BE2C (cell line): ENCODE measurements at regions not wholly inside any gene's neighbourhood (a gene's known extent, or its start where the extent isn't known, plus 50 kb on each side); places are given as distances from the start of the nearest gene placed in this dataset.

ENCODE experiments used
- DNase-seq: peaks from one replicate; pipeline ENCODE4 v3.0.0-alpha.2; 2020
- H3K27me3 ChIP-seq: fragments of 250-450 bp; sonication (Bioruptor Pico); 2 replicates; pipeline ENCODE4 v1.5.1; 2020; ENCODE audit warnings: mild to moderate bottlenecking
- H3K36me3 ChIP-seq: fragments of 250-450 bp; sonication (Bioruptor Pico); 2 replicates; pipeline ENCODE4 v1.5.1; 2020; ENCODE audit warnings: mild to moderate bottlenecking
- H3K4me1 ChIP-seq: fragments of 250-450 bp; sonication (Bioruptor Pico); 2 replicates; pipeline ENCODE4 v1.5.1; 2020
- H3K4me3 ChIP-seq: 2 replicates; pipeline ENCODE4 v1.5.1; 2011; ENCODE audit warnings: low read depth, low read length
- H3K9me3 ChIP-seq: fragments of 250-450 bp; sonication (Bioruptor Pico); 2 replicates; pipeline ENCODE4 v1.5.1; 2020
- CTCF ChIP-seq: IDR thresholded peaks from 2 replicates; pipeline ENCODE4 v1.5.1; 2012; ENCODE audit warnings: mild to moderate bottlenecking, low read depth, low read length

GRCh38 chr15:93174836-93175235 is 85.8 kb upstream of the RGMA start:
- Histone ChIP-seq H3K36me3 (no peaks in the 10 kb centered on the region), H3K4me1 (peaks cover 8% of the 10 kb centered on the region), H3K27me3 (peaks cover 9% of the 10 kb centered on the region; the same call in 1 of the 2 replicates), H3K4me3 (no peak overlapping the region), H3K9me3 (no peaks in the 10 kb centered on the region)
- no peak for TF ChIP-seq CTCF
- DNase-seq = no peak

DNA sequence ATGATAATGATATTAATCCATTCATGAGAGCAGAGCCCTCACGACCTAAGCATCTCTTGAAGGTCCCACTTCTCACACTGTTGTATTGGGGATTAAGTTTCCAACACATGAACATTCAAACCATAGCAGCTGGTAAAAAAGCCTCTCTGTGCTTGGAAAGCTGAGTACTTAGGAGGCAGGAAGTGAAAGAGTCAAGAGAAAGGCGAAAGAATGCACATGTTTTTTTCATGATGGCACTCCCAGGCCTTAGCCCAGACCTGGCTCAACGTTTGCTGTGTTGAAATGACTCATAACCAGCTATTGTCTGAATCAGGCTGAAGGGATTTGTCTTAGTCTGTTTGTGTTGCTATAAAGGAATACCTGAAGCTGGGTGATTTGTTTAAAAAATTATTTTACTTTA is 84.4 kb upstream of the RGMA start:
- Histone ChIP-seq H3K4me1 (no peaks in the 10 kb centered on the region), H3K36me3 (no peaks in the 10 kb centered on the region), H3K27me3 (peaks cover 9% of the 10 kb centered on the region; the same call in 1 of the 2 replicates), H3K9me3 (no peaks in the 10 kb centered on the region), H3K4me3 (no peak overlapping the region)
- no peak for DNase-seq
- no peak for TF ChIP-seq CTCF

GRCh38 chr15:93171476-93171875 is 82.5 kb upstream of the RGMA start:
- no peak overlapping the region for H3K4me3 ChIP-seq
- H3K27me3 ChIP-seq = peaks cover 13% of the 10 kb centered on the region; the same call in 1 of the 2 replicates
- TF ChIP-seq CTCF = no peak
- H3K4me1 ChIP-seq = no peaks in the 10 kb centered on the region
- H3K36me3 ChIP-seq = no peaks in the 10 kb centered on the region
- H3K9me3 ChIP-seq = no peaks in the 10 kb centered on the region; the same call in 1 of the 2 replicates
- no peak for DNase-seq

DNA sequence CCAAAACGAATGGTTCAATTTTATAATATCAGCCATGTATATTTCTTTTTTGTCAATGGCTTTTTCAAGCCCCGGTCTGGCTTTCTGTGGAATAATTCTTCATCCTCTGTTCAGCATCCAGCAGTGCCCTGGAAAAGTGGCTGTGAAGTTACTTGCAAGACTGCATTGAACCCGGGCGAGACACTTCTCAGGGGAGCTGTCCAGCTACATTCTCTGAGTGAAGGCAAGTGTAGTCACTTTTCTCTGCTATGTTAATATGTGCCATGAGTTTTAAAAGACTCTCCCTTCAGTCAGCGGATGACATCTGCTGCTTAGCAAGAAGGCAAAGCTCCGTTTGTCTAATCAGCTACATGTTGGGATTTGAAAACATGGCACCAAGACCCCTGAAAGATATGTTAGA is 81.3 kb upstream of the RGMA start:
- H3K9me3 ChIP-seq = no peaks in the 10 kb centered on the region; the same call in 1 of the 2 replicates
- H3K36me3 ChIP-seq = no peaks in the 10 kb centered on the region
- no peaks in the 10 kb centered on the region for H3K4me1 ChIP-seq
- H3K27me3 ChIP-seq = peaks cover 13% of the 10 kb centered on the region; the same call in 1 of the 2 replicates
- no peak overlapping the region for H3K4me3 ChIP-seq
- no peak for TF ChIP-seq CTCF
- no peak for DNase-seq

GRCh38 chr15:93168910-93169309 is 79.9 kb upstream of the RGMA start:
- TF ChIP-seq CTCF = no peak
- Histone ChIP-seq H3K36me3 (no peaks in the 10 kb centered on the region), H3K4me1 (no peaks in the 10 kb centered on the region), H3K4me3 (no peak overlapping the region), H3K9me3 (no peaks in the 10 kb centered on the region; the same call in 1 of the 2 replicates), H3K27me3 (peaks cover 13% of the 10 kb centered on the region; the same call in 1 of the 2 replicates)
- no peak for DNase-seq

DNA sequence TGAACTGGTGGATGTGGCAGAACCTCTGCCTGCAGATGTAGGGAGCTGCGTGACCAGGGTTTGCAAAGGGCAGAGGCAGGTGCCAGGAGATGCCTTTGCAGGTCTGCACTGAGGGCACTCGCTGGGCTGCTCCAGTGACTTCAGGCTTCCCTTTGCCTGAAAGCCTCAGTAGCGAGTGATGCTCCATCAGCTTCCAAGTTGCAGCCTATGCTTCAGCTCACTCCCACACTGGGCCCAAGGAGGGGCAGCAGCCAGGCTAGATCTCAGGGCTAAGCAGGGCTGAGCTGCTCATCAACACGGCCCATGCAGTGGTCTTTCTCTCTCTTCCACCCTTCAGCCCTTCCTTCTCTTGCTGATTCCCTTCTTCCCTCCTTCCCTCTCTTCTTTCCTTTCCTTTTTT is 78.3 kb upstream of the RGMA start:
- Histone ChIP-seq H3K36me3 (no peaks in the 10 kb centered on the region), H3K27me3 (peaks cover 13% of the 10 kb centered on the region; the same call in 1 of the 2 replicates), H3K9me3 (no peaks in the 10 kb centered on the region; the same call in 1 of the 2 replicates), H3K4me3 (no peak overlapping the region), H3K4me1 (no peaks in the 10 kb centered on the region)
- TF ChIP-seq CTCF = no peak
- DNase-seq = no peak
